Ecto neural progenitor cell (in vitro differentiated cells): ENCODE measurements at regions not wholly inside any gene's neighbourhood (a gene's known extent, or its start where the extent isn't known, plus 50 kb on each side); places are given as distances from the start of the nearest gene placed in this dataset.
"Not testable (repeated sequence)": the region's sequence is repeated elsewhere in the genome, so short reads cannot be mapped to it uniquely, and the experiment has no call there.

Experiments
- DNase-seq: peaks from one replicate; pipeline ENCODE4 v3.0.0-alpha.2; 2018; ENCODE audit warnings: low spot score

DNA sequence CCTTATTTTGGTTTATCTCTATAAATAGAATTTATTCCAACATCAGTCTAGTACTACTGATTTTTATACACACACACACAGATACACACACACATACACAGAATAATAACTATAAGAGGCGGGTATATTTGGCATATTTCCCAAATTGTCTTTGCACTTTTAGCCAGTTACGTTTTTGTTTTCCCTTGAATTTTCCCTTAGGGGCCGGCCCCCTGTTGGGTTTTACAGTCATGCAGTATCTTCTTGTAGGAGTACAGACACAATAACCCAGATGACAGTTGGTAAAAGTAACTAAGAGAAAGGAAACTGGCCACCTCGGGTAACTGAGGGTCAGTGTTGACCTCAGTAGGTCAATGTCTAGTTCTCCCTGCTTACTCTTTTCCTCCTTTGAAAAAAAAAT, 50.9 kb downstream of the DISP1 start:
- DNase-seq, result no peak

DNA sequence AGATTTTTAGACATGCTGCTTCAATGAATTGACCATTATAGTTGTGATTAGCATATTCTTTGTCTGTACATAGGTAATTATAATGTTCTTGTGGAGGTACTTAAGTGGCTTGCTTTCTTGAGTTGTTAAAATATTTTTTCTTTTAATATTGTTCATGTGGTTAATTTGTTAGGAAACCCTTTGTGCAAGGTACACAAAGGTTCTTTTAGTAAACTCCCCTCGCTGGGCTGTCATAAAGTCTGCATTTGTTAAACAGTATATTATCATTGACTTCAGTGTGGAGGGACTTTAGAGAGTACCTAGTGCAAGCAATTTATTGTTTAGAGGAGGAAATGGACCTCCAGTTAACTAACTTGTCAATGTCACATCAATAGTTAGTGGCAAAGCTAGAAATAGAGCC, 52.5 kb downstream of the DISP1 start:
- no peak for DNase-seq

DNA sequence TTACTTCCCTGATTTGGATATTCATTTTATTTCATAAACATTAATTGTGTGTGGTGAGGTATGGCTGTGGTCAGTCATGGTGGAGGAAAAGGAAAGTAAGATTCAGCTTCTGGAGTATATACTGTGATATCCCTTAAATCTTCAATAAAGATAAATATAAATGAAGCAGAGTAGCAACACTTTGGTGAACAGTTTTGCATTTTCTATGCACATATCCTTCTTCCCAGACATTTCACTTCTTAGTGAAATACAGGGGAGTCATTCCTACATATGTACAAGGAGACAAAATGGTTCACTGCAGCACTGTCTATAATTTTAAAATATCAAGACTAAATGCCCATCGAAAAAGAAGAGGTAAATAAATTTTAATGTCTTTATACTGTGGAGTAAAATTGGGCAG, 61.3 kb downstream of the DISP1 start:
- no peak for DNase-seq

DNA sequence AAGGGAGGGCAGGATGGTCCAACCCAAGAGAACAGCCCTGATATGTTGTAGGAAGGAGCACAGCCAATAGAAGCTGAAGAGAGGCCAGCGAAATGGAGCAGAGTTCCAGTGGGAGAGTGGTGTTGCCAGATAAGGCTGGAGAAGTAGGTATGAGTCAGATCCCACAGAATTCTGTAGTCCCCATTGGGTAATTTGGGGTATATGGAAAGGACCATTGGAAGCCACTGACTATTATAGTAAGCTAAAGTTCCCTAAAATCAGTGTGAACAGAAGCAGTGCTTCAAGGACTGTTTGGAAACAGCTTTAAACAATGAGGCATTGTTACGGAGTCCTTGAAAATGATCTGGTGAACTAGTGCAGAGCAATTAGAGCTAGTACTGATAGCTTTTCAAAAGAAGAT, 63.0 kb downstream of the DISP1 start:
- DNase-seq, result no peak

DNA sequence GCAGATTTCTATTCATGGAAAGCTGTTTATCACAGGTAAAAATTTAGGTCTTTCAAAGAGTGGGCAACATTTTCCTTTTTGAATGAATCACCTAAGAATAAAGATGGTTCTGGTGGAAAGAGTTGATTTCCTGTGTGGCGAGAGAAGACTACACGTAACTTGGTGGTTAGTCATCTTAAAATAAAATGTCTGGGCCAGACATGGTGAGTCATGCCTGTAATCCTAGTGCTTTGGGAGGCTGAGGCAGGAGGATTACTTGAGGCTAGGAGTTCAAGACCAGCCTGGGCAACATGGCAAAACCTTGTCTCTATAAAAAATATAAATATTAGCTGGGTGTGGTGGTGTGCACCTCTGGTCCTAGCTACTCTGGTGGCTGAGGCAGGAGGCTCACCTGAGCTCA, 65.7 kb downstream of the DISP1 start:
- no peak for DNase-seq

DNA sequence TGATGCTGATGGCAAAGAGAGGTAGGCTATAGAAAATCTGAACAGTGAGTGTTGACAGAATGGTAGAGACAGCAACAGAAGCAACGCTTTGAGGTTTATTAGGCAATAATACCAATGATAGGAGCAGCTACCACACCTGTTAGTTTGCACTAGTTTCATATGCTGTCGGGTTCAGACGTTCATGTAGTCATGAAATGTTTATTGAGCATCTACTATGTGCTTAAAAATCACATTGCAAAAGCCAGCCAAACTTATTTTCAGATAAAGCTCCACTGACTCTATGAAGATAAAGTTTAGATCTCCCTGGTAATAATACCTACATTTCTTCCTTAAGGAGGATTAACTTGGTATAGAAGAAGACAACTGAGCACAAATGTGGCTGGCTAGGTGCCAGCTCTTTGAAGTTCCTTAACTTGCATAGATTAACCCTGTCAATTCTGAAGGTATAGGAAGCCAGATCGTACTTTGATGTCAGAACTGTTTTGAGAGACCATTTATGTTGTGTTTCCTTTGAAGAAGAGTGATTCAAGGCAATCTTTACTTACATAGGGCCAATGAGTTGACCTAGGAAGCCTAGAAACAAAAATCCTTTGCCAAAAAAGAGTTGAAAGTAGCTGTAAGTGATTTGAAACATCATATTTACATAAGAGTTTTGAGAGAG, 71.5 kb downstream of the DISP1 start:
- DNase-seq, result no peak

DNA sequence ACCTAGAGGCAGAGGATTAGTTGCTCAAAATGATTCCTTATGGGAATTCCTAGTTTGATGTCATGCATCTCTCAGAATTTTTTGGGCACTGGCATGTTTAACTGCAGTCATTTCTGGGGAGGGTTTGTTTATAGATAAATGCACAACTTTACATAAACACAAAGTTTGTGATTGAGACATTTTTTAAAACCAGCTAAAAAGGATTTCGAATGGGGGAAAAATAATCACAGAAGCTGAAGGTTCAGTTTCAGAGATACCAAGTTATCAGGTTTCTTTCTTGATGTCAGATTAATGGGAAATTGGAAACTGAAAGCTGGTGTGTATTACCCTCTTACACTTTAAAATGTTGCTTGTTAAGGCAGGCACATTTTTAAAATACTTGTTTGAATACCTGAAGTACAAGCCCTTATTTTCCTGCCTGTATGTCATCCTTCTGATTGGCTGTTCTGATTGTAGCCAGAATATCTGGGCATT, 72.1 kb downstream of the DISP1 start:
- DNase-seq, result no peak

DNA sequence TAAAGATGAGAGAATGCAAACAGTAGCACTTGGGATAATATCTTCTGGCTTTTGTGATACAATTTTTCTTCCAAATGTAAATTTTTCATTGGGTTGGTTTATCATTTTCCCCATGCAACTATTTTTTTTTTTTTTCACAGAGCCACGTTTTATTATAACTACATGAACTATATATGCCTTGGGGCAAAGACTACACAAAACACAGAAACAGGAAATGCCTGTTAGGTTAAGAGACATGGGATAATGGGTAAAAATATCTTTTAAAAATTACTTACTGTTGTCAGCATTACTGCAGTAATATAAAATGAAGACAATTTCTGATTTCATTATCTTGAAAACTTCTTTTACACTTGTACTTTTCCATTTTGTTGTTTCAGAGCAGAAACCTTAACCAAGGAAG, 74.6 kb downstream of the DISP1 start:
- no peak for DNase-seq

DNA sequence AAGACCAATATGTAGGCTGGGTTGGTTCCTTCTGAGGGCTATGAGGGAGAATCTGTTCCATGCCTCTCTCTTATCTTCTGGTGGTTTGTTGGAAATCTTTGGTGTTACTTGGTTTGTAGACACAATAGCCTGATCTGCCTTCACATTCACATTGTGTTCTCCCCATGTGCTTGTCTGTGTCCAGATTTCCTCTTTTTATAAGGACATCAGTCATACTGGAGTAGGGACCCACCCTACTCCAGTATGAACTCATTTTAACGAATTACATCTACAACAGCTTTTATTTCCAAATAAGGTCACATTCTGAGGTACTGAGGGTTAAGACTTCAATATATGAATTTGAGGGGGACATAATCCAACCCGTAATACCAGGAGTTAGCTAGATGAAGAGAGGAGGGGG, 75.9 kb downstream of the DISP1 start:
- no peak for DNase-seq

DNA sequence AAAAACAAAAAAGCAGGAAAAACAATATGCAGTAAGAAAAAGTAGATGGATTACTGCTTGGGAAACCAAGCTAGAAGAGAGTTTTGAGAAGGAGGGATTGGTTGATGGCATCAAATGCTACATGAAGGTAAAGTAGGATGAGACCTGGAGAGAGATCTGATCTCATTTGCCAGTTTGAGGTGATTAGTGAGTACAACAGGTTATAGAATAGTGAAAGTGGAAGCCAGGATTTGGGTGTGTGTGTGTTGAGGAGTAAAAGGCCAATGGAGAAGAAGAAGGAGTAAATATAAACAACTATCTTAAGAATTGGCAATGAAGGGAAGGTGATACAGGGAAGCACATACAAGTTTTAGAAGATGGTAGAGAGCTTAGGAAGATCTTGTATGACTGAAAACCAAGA, 76.7 kb downstream of the DISP1 start:
- DNase-seq, result no peak

DNA sequence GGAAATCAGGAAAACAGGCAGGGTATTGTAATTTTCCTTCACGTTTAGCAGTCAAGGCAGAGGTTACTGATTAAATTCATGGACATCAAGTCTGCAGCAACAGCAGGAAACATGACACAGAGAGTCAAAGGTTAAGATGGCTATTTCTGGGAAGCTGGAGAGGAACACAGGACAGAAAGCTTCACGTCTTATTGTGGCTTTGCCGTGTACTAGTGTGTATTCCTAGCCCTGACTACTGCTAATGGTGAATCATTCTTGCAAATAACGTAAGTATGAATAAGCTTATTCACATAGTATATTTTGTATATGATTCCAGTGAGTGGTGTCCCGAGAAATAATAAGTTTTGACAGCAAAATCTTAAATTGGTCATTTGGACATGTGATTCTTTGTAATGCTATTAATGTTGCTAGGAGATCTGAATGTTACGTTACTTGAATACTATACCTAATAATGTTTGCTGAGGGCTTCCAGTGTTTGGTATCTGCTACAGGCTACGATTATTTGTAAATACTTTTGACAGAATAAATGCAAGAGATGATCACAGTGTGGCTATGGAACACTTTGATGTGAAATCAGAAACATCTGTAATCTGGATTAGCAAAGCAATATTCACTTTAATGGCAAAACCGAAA, 77.4 kb downstream of the DISP1 start:
- DNase-seq, result no peak

DNA sequence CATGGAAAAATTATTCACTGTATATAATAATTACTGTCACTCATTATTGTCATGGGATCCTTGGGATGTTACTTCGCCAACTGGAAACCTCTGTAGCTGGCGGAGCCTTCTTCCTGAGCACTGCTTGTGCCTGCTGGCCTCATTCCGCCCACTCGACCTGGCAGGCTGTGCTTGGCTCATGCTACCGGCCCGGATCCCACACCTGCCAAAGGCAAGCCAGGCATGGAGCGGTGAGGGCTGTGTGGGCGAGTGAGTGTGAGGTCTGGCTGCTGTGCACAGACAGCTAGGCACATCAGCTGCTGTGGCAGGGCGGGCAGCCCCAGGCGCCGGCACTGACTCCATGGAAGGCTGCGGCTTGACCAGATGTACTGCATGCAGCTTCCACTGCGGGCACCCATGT, 78.4 kb downstream of the DISP1 start:
- no peak for DNase-seq

DNA sequence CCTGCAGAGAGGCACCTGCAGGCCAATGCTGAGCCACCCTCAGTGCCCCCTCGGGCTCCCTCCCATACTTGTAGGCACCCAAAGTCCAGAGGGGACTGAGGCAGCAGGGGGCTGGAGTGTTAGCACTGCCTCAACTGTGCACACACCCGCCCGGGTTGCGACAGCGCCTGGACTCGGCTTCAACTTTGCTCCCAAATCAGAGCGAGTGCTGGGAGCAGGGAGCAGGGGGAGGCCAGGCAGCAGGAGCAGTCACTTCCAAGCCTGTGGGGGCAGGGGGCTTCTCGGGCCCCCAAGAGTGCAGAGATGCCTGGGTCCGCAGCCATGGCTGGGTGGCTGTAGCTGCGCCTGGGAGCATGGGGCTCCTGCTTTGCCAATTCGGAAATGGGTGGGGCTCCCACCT, 79.5 kb downstream of the DISP1 start:
- no peak for DNase-seq

DNA sequence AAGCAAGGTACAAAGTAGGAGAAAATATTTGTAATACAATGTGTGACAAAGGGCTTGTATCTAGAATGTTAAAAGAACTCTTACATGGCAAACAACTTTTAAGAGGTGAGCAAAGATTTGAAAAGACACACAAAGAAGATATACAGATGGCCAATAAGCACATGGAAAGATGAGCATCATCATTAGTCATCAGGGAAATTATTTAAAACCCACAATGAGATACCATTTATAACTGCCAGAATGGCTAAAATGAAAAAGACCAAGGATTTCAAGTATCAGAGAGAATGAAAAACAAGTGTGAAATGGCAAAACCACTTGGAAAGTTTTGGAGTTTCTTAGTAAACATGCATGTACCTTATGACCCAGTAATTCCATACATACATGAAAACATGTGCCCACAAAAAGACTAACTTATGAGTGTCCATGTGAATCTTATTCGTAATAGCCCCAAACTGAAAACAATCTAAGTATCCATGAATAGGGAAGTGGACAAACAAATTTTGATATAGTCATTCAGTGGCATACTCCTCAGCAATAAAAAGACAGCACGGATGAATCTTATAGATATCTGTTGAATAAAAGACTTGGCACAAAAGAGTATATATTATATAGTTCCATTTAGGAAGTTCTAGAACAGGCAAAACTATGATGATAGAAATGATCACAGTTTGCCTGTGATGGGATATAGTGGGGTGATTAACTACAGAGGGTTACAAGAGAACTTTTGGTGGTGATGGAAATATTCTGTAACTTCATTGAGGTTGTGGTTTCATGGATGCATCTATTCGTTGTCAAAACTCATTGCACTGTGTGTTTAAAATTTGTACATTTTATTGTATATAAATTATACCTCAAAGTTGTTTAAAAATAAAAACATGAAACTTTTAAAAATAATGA, 82.0 kb downstream of the DISP1 start:
- no peak for DNase-seq

DNA sequence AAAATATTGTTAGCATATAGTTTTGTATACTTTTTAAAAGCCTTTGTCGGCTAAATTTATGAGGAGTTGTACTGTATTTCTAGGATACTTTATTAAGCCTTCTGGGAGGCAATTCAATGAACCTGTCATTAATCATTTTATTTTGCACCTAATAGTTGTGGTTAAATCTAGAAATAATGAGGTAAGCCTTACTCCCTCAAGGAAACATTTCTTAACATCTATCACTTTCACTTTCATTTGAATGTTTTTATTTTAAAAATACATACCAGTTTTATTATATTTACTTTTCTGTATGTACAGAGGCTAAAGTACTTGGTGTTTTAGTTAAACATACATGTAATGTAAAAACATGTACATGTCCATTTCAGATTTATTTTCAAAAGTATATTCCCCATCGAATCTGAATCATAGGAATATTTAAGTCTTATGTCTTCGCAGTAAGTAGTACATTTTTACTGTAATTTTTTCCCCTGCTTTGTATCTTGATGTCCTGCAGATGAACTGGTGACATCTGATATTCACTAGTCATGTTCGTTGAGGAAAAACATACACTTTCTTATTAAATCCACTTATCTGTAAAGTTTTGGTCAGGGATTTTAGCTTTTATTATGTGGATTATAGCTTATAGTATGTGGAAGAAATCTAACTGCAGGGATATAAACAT, 82.8 kb downstream of the DISP1 start:
- DNase-seq, result no peak

DNA sequence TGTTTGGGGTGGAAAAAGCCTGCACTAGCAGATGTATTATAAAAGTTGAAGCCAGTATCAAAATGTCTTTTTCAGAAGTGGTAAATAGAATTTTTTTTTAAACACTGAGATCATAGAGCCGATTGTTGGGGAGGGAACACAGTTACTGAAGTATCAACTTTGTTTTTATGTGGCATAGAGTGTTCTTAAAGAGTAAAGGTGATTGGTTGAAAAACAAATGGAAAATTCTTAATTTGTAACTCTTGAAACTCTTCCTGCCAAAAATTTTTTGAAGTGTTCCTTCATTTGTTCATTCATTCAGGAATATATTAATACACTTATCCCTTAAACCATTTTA, 83.3 kb downstream of the DISP1 start:
- no peak for DNase-seq

DNA sequence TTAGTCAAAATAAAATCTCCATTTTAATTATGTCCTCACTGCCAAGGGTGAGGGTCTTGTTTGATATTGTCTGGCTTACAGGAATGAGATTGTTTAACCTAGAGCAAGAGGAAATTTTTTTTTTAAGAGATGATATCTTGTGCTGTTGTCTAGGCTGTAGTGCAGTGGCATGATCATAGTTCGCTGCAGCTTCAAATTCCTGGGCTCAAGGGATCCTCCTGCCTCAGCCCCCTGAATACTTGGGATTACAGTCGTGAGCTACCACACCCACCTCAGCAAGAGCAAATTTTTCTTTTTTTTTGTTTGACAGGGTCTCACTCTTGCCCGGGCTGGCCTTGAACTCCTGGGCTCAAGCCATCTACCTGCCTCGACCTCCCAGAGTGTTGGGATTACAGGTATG, 84.6 kb downstream of the DISP1 start:
- DNase-seq, result no peak

DNA sequence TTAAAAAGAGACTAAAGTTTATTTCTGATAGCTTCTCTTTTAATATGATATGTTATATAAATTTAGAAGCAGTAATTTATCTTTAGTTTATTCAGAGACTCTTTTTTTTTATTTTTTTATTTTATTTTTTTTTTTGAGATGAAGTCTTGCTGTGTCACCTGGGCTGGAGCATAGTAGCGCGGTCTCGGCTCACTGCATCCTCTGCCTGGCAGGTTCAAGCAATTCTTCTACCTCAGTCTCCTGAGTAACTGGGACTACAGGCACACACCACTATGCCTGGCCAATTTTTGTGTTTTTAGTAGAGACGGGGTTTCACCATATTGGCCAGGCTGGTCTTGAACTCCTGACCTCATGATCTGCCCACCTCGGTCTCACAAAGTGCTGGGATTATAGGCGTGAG, 89.6 kb downstream of the DISP1 start:
- DNase-seq, result no peak

DNA sequence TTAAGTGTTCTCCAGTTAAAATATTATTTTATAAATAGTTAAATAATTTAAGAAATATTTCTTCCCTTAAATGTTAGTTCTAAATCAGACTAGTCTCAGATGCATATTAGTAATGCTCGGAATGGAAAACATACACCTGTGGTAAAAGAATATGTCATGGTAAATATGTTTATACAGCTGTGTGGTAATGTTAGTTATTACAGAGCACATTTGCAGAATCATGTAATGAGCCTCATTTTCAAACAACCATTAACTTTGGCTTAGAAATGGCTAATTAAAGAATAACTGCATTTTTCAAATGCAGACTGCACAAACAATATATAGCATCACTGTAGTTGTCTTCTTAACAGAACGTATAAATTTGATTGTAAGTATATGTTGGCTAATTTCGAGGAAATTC, 90.3 kb downstream of the DISP1 start:
- DNase-seq, result no peak

DNA sequence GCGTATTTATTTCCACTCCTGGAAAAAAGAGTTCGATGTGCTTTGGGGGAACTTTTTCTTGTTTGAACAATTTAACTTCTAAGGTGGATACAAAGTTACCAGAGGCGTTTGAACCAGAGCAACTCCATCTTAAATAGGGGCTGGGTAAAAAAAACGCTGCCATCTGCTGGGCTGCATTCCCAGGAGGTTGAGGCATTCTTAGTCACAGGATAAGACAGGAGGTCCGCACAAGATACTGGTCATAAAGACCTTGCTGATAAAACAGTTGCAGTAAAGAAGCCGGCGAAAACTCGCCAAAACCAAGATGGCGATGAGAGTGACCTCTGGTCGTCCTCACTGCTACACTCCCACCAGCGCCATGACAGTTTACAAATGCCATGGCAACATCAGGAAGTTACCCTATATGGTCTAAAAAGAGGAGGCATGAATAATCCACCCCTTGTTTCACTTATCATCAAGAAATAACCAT, 91.5 kb downstream of the DISP1 start:
- DNase-seq, result not testable (repeated sequence)

DNA sequence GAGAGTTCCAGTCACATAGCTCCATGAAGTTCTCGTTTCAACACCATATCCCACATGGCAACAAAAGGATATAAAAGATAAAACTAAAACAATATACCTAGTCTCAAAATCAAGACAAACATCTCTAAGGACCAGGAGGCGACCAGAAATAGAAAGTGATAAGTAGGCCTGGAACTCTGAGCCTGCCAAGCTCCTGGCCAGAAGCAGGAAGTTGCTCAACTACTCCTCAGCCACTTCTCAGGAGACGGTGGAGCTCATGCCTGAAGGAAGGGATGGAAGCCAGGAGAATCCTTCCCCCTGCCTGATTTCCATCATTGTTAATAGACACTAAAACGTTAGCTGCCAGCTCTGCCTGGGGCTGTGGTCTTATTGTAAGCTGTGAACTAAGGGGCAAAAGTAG, 94.7 kb downstream of the DISP1 start:
- no peak for DNase-seq

DNA sequence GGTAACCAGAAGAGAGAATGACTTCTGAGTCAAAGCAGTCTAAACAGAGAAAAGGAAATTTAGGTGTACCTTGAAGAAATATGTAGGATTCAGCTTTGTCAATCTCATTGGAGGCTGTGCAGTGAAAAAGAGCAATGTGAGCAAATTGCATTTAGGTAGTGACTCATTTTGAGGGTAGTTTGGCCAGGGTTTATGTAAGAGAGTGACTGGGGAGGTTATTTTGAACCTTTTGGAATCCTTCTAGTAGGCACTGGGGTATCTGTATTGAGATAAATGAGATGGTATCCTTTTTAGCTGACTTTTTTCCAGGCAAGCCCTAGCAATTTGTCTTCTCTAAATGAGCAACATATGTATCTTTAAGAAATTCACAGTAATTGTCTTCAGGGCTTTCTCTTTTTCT, 95.9 kb downstream of the DISP1 start:
- DNase-seq, result no peak

DNA sequence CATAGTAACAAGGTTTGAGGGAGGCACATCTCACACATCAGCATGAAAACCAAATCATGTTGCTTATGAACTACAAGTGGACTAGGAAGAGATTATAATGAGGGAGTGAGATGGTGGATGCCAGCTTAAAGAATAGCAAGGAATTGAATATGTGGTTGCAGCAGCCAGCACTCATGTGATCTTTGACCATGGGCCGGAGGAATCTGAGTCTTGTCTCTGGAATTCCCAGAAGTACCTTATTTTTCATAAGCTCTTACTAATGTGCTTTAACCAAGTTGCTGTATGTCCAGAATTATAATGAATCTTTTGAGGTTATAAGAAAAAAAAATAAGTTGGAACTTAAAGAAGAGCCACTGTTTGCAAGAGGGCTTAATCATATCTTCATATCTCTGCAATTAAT, 97.0 kb downstream of the DISP1 start:
- DNase-seq, result no peak
